Neutrophil (primary cell): ENCODE measurements at regions not wholly inside any gene's neighbourhood (a gene's known extent, or its start where the extent isn't known, plus 50 kb on each side); places are given as distances from the start of the nearest gene placed in this dataset.

Experiments
- H3K27ac ChIP-seq: fragments of 200-600 bp; sonication (generic); 2 replicates; pipeline ENCODE4 v1.5.1; 2016; ENCODE audit warnings: mild to moderate bottlenecking, moderate library complexity
- H3K27me3 ChIP-seq: fragments of 200-600 bp; sonication (generic); 2 replicates; pipeline ENCODE4 v1.6.0; 2016; ENCODE audit warnings: mild to moderate bottlenecking
- H3K36me3 ChIP-seq: fragments of 200-600 bp; sonication (generic); 2 replicates; pipeline ENCODE4 v1.5.1; 2017
- H3K4me1 ChIP-seq, 2 experiments: fragments of 200-600 bp in 1 of 2; sonication (generic) in 1 of 2; 1 replicate in 1 of 2; 2 replicates in 1 of 2; pipeline versions ENCODE4 v1.5.1 to v1.6.1; 2013 to 2016; ENCODE audit warnings: low read depth in 1 of 2, low read length in 1 of 2, mild to moderate bottlenecking in 1 of 2, moderate library complexity in 1 of 2; ENCODE audit not compliant: control insufficient read depth in 1 of 2, insufficient read depth in 1 of 2
- H3K4me3 ChIP-seq, 2 experiments: fragments of 200-600 bp in 1 of 2; sonication (generic) in 1 of 2; 1 replicate in 1 of 2; 2 replicates in 1 of 2; pipeline ENCODE4 v1.5.1; 2013 to 2016; ENCODE audit warnings: low read depth in 1 of 2, low read length in 1 of 2, mild to moderate bottlenecking in 1 of 2, moderate library complexity in 1 of 2
- H3K9me3 ChIP-seq: fragments of 200-600 bp; sonication (generic); 2 replicates; pipeline ENCODE4 v1.5.1; 2016
- TF ChIP-seq, protein P1 (sequence below): fragments of 200-600 bp; sonication (generic); IDR thresholded peaks from 2 replicates; pipeline ENCODE4 v1.5.1; 2016; ENCODE audit warnings: antibody characterized with exemption

DNA sequence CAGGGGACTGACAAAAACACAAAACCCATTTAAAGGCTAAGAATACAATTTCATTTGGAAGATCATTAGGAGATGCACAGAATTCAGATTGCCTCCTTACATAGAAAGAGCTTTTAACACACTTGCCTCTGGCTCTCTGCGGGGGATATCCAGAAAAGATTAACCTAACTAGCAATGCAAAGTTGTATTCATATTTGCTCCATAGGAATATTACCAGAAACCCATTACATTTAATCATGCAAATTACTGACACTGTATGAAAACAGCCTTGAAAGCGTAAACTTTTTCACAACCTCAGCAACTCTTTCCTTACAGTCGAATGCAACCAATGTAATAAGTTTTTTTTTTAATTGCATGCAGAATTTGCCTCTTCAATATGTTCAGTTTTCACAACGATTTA is 1087.3 kb upstream of the PRKX start:
- Histone ChIP-seq H3K4me1 (no peaks in the 10 kb centered on the region), H3K9me3 (no peaks in the 10 kb centered on the region), H3K27me3 (no peaks in the 10 kb centered on the region), H3K36me3 (no peaks in the 10 kb centered on the region), H3K27ac (no peak overlapping the region), H3K4me3 (no peak overlapping the region)
- TF ChIP-seq, protein P1, sequence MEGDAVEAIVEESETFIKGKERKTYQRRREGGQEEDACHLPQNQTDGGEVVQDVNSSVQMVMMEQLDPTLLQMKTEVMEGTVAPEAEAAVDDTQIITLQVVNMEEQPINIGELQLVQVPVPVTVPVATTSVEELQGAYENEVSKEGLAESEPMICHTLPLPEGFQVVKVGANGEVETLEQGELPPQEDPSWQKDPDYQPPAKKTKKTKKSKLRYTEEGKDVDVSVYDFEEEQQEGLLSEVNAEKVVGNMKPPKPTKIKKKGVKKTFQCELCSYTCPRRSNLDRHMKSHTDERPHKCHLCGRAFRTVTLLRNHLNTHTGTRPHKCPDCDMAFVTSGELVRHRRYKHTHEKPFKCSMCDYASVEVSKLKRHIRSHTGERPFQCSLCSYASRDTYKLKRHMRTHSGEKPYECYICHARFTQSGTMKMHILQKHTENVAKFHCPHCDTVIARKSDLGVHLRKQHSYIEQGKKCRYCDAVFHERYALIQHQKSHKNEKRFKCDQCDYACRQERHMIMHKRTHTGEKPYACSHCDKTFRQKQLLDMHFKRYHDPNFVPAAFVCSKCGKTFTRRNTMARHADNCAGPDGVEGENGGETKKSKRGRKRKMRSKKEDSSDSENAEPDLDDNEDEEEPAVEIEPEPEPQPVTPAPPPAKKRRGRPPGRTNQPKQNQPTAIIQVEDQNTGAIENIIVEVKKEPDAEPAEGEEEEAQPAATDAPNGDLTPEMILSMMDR, result no peak

GRCh38 chrX:4787971-4788370 is 1074.5 kb upstream of the PRKX start:
- TF ChIP-seq, protein P1, result no peak
- Histone ChIP-seq H3K36me3 (no peaks in the 10 kb centered on the region), H3K9me3 (no peaks in the 10 kb centered on the region), H3K27ac (no peak overlapping the region), H3K4me3 (no peak overlapping the region), H3K27me3 (no peaks in the 10 kb centered on the region), H3K4me1 (no peaks in the 10 kb centered on the region)

DNA sequence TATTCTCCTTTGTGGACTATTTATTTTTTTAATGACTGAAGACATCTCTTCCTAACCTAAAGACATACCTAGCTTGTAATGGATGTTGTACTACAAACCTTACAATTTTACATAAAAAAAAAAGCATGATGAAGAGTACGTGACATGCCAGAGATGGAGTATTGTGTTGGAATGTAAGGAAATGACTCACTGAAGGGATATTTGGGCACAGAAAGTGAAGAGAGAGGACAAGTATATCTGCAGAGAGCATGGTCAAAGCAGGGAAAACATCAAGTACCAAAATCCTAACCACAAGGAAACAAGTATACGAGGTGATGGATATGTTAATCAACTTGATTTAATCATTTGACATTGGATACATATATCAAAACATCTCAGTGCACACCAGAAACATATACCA is 1051.4 kb upstream of the PRKX start:
- Histone ChIP-seq H3K4me1 (no peaks in the 10 kb centered on the region), H3K27me3 (no peaks in the 10 kb centered on the region), H3K9me3 (no peaks in the 10 kb centered on the region), H3K4me3 (no peak overlapping the region), H3K27ac (no peak overlapping the region), H3K36me3 (no peaks in the 10 kb centered on the region)
- TF ChIP-seq, protein P1, result no peak

- no peaks in the 10 kb centered on the region for H3K9me3 ChIP-seq
- H3K27me3 ChIP-seq, result no peaks in the 10 kb centered on the region
- H3K4me1 ChIP-seq, result no peaks in the 10 kb centered on the region
- H3K4me3 ChIP-seq, result no peak overlapping the region
- no peaks in the 10 kb centered on the region for H3K36me3 ChIP-seq
- no peak overlapping the region for H3K27ac ChIP-seq
- TF ChIP-seq, protein P1, result no peak
Observed at GRCh38 chrX:4762196-4762595, 1048.7 kb upstream of the PRKX start.

DNA sequence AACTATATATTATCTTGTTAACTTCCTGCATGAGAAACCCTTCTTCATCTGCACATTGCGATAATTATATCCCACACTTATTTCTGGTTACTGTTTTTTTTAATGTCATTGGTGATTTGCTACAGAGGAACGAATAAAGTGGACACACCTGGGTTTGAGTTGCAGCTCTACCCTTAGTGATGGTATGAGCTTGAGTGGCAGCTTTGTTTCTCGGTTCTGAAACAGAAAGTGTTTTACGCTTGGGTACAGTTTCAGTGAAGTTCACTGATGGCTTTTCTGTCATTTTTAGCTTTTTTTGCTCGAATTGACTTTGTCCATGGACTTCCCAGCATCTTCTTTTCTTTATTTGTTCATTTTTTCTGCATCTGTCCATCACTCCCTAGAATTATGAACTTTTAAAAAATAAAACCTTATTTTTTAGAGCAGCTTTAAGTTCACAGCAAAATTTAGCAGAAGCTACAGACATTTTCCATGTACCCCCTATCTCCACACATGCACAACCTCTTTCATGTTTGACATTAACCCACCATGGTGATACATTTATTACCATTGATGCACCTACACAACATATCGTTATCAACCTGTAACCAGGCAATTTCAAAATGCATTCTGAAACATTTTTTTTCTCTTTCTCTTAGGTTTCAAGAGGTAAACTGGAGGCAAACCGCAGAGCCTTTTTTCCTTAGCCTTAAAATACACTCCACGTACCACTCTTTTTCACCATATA is 1041.6 kb upstream of the PRKX start:
- Histone ChIP-seq H3K9me3 (no peaks in the 10 kb centered on the region), H3K4me1 (no peaks in the 10 kb centered on the region), H3K36me3 (no peaks in the 10 kb centered on the region), H3K4me3 (no peak overlapping the region), H3K27me3 (no peaks in the 10 kb centered on the region), H3K27ac (no peak overlapping the region)
- TF ChIP-seq, protein P1, result no peak
